Adipocyte (in vitro differentiated cells): ENCODE measurements at regions not wholly inside any gene's neighbourhood (a gene's known extent, or its start where the extent isn't known, plus 50 kb on each side); places are given as distances from the start of the nearest gene placed in this dataset.

Experiments
- DNase-seq: peaks from one replicate; pipeline ENCODE4 v3.0.0-alpha.2; 2015; ENCODE audit warnings: low read depth
- H3K27me3 ChIP-seq: replicated peaks from 2 replicates; pipeline ENCODE4 v1.7.0; 2013; ENCODE audit warnings: mild to moderate bottlenecking, low read length, moderate library complexity; ENCODE audit not compliant: control insufficient read depth, insufficient read depth
- H3K36me3 ChIP-seq: 2 replicates; pipeline ENCODE4 v1.7.0; 2013; ENCODE audit warnings: low read length, mild to moderate bottlenecking, moderate library complexity; ENCODE audit not compliant: control insufficient read depth, insufficient read depth, severe bottlenecking
- H3K4me1 ChIP-seq: 2 replicates; pipeline ENCODE4 v1.7.0; 2013; ENCODE audit warnings: mild to moderate bottlenecking, low read length, moderate library complexity; ENCODE audit not compliant: control insufficient read depth, insufficient read depth
- H3K4me3 ChIP-seq: 2 replicates; pipeline ENCODE4 v1.7.0; 2013; ENCODE audit warnings: mild to moderate bottlenecking, low read length, moderate library complexity
- H3K9ac ChIP-seq: 2 replicates; pipeline ENCODE4 v1.7.0; 2013; ENCODE audit warnings: mild to moderate bottlenecking, low read length, moderate library complexity
- H3K9me3 ChIP-seq: 2 replicates; pipeline ENCODE4 v1.7.0; 2013; ENCODE audit warnings: mild to moderate bottlenecking, low read length, moderate library complexity; ENCODE audit not compliant: control insufficient read depth

DNA sequence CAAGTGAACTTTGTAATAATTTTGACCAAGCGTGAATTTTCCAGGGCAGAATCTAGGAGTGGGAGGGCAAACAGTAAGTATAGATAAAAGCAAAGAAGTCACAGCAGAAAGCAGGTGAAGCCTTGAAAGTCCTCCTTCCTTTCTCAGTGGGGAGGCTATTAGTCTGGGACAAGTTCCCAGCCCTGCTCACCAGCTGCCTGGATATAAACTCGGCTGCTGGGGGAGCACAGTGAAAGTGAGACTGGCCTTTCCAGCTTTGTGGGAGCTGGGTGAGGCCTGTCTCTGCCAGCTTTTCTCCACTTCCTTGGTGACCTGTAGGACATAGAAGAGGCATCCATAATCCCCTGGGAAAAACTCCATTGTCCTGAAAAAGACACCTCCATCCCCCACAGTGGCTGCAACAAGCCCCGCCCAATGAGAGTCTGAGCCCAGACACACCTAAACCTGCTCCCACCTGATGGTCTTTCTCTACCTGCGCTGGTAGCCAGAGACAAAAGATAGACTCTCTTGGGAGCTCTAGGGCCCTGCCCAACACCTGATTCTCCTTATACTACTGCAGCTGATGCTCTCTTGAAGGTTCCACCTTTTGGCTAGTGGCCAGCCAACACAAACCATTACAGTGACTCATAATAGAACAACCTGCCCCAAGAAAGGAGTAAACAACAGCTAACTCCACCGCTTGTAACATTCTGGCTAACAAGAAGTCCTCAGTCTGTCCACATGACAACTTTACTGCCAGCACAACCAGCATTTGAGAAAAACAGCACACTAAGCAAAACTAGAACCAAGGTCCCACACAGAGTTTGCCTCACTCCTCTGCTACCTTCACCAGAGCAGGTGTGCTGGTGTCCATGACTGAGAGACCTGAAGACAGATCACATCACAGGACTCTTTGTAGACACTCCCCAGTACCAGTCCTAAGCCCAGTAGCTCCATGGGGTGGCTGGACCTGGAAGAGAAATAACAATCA lies 252.2 kb upstream of the SLITRK6 start:
- no peak for DNase-seq
- Histone ChIP-seq H3K36me3 (no peaks in the 10 kb centered on the region), H3K9me3 (no peaks in the 10 kb centered on the region), H3K4me1 (no peaks in the 10 kb centered on the region), H3K4me3 (no peak overlapping the region), H3K27me3 (no peaks in the 10 kb centered on the region), H3K9ac (no peak overlapping the region)

DNA sequence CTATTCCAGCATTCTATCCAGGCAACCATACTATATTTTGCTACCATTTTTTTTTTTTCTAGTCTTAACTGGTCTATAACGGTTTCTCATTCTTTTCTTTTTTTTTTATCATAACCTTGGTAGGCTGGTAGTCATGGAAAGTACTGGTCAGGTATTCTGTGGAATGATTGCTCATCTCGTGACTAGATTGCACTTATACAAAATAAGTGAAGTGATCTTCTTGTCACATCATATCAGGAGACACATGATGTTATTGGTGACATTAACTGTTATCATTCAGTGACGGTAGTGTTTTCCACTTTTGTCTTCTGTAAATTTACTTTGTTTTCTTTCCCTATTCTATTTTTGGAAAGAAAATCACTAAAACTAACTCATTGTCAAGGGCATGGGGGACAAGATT lies 239.3 kb upstream of the SLITRK6 start:
- H3K9me3 ChIP-seq = no peaks in the 10 kb centered on the region
- no peak overlapping the region for H3K9ac ChIP-seq
- H3K4me1 ChIP-seq = no peaks in the 10 kb centered on the region
- no peak overlapping the region for H3K4me3 ChIP-seq
- no peaks in the 10 kb centered on the region for H3K27me3 ChIP-seq
- H3K36me3 ChIP-seq = no peaks in the 10 kb centered on the region
- DNase-seq = no peak

DNA sequence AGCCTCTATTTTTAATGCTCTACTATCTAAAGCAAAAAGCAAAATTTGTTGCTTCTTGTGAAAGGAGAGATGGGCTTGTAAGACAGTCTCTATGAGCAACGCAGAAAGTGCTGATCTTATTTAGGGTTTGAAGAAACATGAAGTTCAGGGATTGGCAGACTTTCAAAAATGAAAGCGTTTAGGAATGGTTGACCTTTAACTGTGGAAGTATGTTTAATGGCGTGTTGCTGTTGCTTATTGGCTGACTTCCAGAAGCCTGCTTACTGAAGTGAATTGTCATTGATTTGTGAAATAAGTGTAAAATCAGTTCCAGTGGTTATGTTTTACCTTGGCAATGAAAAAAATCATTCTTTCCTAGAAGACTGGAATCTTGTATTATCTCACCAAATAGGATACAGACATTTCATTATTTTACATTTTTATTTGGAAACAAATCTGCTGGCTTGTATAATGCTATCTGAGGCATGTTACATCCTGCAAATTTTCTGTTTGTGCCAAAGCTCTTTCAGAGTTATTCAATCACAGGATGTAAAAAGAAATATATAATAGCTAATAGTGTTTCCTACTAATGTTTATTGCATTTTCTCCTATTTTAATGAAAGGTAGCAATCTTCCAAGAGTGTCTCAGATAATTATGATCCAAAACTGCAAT lies 221.3 kb upstream of the SLITRK6 start:
- Histone ChIP-seq H3K4me1 (peaks cover 10% of the 10 kb centered on the region), H3K36me3 (no peaks in the 10 kb centered on the region), H3K27me3 (no peaks in the 10 kb centered on the region), H3K4me3 (peak overlapping the region; percentile 34), H3K9me3 (no peaks in the 10 kb centered on the region), H3K9ac (peak overlapping the region; percentile 30)
- peak; percentile 13 for DNase-seq

GRCh38 chr13:86006317-86006716 lies 207.1 kb upstream of the SLITRK6 start:
- H3K9me3 ChIP-seq = no peaks in the 10 kb centered on the region
- no peaks in the 10 kb centered on the region for H3K27me3 ChIP-seq
- H3K9ac ChIP-seq = no peak overlapping the region

GRCh38 chr13:86003029-86003428 lies 203.8 kb upstream of the SLITRK6 start:
- Histone ChIP-seq H3K4me3 (no peak overlapping the region), H3K36me3 (no peaks in the 10 kb centered on the region), H3K9me3 (no peaks in the 10 kb centered on the region), H3K27me3 (no peaks in the 10 kb centered on the region), H3K9ac (no peak overlapping the region), H3K4me1 (no peaks in the 10 kb centered on the region)
- no peak for DNase-seq

More at GRCh38 chr13:86006317-86006716, 207.1 kb upstream of the SLITRK6 start:
- H3K4me1 ChIP-seq = no peaks in the 10 kb centered on the region
- no peaks in the 10 kb centered on the region for H3K36me3 ChIP-seq
- H3K4me3 ChIP-seq = no peak overlapping the region
- DNase-seq = no peak

- Histone ChIP-seq H3K4me3 (no peak overlapping the region), H3K4me1 (no peaks in the 10 kb centered on the region), H3K36me3 (no peaks in the 10 kb centered on the region), H3K27me3 (no peaks in the 10 kb centered on the region), H3K9ac (no peak overlapping the region), H3K9me3 (no peaks in the 10 kb centered on the region)
- DNase-seq = no peak
These were observed 201.3 kb upstream of the SLITRK6 start for GRCh38 chr13:86000546-86000945.

DNA sequence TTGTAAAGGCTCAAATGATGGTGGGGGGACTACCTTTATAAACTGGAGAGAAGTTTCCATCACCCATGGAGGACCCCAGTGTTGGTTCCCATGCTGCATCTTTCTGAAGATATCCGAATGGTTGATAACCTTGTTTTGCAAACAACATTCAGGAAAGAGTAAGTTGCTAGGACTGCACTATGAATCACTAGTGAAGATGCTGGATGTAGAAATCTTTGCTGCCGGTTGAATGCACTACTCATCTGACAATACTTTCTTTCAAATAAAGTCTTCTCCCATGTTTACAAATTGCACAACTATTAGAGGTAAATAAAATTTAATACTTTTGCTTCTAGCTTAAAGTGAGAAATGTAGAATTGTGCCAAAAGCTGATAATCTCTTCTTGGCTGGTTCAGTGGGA lies 198.4 kb upstream of the SLITRK6 start:
- H3K36me3 ChIP-seq = no peaks in the 10 kb centered on the region
- no peak overlapping the region for H3K4me3 ChIP-seq
- H3K27me3 ChIP-seq = no peaks in the 10 kb centered on the region
- no peaks in the 10 kb centered on the region for H3K4me1 ChIP-seq
- no peak for DNase-seq
- no peak overlapping the region for H3K9ac ChIP-seq
- no peaks in the 10 kb centered on the region for H3K9me3 ChIP-seq

GRCh38 chr13:85995788-85996418 lies 196.7 kb upstream of the SLITRK6 start:
- Histone ChIP-seq H3K9me3 (no peaks in the 10 kb centered on the region), H3K4me3 (no peak overlapping the region), H3K9ac (no peak overlapping the region), H3K36me3 (no peaks in the 10 kb centered on the region), H3K4me1 (no peaks in the 10 kb centered on the region), H3K27me3 (no peaks in the 10 kb centered on the region)
- DNase-seq = no peak

DNA sequence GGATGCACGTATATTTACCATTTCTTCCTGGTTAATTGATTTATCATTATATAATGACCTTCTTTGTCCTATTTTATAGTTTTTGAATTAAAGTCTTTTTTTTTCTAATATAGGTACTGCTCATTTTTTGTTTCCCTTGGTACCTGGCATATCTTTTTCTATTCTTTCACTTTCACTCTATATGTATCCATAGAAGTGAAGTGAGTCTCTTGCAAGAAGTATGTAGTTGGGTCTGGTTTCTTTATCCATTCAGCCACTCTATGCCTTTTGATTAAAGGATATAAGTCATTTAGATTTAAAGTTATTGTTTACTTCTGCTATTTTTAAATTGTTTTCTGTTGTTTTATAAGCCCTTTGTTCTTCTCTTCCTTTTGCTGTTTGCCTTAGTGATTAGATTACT lies 194.3 kb upstream of the SLITRK6 start:
- H3K36me3 ChIP-seq = no peaks in the 10 kb centered on the region
- H3K4me1 ChIP-seq = no peaks in the 10 kb centered on the region
- H3K9ac ChIP-seq = no peak overlapping the region
- no peaks in the 10 kb centered on the region for H3K27me3 ChIP-seq
- DNase-seq = no peak
- H3K4me3 ChIP-seq = no peak overlapping the region
- no peaks in the 10 kb centered on the region for H3K9me3 ChIP-seq

DNA sequence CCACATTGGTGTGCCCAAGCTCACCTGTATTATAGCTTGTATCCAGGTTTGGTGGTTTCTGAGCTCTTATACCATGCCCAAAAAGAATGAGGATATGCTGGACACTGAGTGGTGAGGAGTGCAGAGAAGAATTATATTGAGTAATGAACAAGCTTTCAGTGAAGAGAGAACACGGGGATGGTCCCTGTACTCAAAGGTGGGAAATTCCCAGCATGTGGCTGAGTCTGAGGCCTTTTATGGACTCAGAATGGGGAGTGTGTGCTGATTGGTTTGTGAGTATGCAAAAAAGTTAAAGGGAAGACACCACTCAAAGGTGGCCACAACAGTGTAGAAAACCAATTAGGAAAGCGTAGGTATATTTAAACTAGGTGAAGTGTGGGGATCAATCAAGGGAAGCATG lies 191.2 kb upstream of the SLITRK6 start:
- no peak for DNase-seq
- Histone ChIP-seq H3K9ac (no peak overlapping the region), H3K9me3 (no peaks in the 10 kb centered on the region), H3K4me3 (no peak overlapping the region), H3K27me3 (no peaks in the 10 kb centered on the region), H3K36me3 (no peaks in the 10 kb centered on the region), H3K4me1 (peaks cover 2% of the 10 kb centered on the region)

DNA sequence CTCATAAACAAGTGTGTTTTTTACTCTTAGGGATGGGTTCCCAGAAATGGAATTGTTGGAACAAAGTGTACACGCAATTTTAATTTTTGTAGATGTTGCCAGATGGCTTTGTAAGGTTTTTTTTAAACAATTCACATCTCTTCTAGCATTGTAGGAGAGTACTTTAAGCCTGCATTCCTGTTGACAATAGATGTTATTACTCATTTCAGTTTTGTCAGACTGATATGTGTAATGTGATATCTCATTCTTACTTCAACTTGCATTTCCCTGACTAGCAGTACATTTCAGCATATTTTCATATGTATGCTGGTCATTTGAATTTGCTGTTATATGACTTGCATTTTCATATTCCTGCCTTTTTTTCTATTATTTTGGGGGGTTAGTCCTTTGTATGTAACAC lies 186.6 kb upstream of the SLITRK6 start:
- Histone ChIP-seq H3K36me3 (no peaks in the 10 kb centered on the region), H3K27me3 (no peaks in the 10 kb centered on the region), H3K9ac (no peak overlapping the region), H3K9me3 (no peaks in the 10 kb centered on the region), H3K4me3 (no peak overlapping the region), H3K4me1 (peaks cover 7% of the 10 kb centered on the region)
- no peak for DNase-seq
